GM19043 (cell line): ENCODE measurements at regions not wholly inside any gene's neighbourhood (a gene's known extent, or its start where the extent isn't known, plus 50 kb on each side); places are given as distances from the start of the nearest gene placed in this dataset.
"Not testable (repeated sequence)": the region's sequence is repeated elsewhere in the genome, so short reads cannot be mapped to it uniquely, and the experiment has no call there.

Experiments used
- ATAC-seq: cut with Tn5 transposase; IDR thresholded peaks from one replicate; pipeline ENCODE4 v1.9.1; 2021; ENCODE audit warnings: low read depth; ENCODE audit not compliant: unreplicated experiment

DNA sequence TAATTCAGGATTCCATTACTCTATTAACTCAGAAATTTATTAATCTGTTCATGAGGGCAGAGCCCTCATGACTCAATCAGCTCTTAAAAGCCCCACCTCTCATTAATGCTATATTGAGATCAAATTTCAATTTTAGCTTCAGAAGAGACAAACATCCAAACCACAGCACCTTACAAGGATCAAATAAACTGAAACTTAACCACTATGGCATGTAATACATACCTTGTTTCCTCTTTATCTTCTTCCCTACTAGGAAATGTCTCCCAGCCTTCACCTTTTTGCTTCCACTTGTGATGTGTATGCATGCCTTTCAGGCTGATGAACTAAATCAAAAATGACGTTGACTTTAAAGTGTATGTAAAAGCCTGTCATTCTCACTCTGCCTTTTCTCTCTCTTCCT, 2121.3 kb downstream of the NCAM2 start:
- ATAC-seq = no peak

DNA sequence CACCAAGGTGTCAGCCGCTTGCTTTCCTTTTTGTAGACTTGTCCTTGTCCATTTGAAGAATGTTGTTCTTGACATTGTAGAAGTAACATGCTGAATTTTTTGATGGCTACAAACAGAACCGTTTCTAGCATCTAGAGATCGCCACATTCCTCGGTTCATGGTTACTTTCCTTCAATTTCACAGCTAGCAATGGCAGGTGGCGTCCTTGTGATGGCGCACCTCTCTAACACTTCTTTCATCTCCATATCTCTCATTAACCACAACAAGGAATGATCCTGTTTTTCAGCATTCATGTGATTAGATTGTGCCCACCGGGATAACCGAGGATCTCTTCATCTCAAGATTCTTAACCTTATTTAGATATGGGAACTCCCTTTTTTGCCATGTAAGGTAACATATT, 2129.8 kb downstream of the NCAM2 start:
- ATAC-seq = no peak

GRCh38 chr21:23130308-23130707, 2132.1 kb downstream of the NCAM2 start:
- ATAC-seq = no peak

GRCh38 chr21:23131177-23131576, 2133.0 kb downstream of the NCAM2 start:
- ATAC-seq = no peak

- no peak for ATAC-seq
These were observed 2140.6 kb downstream of the NCAM2 start for GRCh38 chr21:23138797-23139196.

GRCh38 chr21:23152130-23152529, 2153.9 kb downstream of the NCAM2 start:
- ATAC-seq = no peak

GRCh38 chr21:23153842-23154241, 2155.6 kb downstream of the NCAM2 start:
- not testable (repeated sequence) for ATAC-seq

- no peak for ATAC-seq
These were observed 2157.1 kb downstream of the NCAM2 start for GRCh38 chr21:23155281-23155680.

GRCh38 chr21:23160914-23161313, 2162.7 kb downstream of the NCAM2 start:
- no peak for ATAC-seq

DNA sequence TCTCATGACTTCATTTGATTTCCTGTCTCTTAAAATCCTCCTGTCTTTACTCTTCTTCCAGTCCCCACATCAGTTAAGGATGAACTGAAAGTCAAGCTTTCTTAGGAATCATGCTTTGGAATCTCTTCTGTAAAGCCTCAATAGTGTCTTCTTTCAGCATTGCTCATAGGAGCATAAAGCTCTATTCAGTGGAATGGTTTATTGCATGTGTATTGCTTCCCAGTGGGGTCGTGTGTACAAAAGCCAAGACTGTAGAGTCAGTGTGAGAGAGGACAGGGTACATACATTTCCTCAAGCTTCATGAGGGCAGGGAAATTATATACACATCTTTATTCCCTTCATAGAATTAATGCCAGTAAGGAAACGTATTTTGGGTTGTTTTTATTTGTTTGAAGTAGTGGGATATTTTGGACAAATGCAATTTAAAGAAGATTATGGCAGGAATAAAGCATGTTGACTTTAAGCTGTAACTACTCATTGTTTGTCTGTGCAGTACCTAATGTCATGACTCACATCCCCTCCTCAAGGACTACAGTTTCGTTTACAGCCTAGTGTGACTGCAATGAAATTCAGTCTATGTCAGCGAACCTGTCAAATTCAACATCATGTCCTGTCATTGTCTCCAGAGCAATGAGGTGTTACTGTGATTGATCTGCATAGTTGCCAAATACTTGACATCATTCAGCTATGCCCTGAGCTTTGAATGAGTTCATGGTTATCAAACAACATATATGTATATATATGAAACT, 2164.2 kb downstream of the NCAM2 start:
- ATAC-seq = no peak
